Muscle layer of duodenum (tissue), 2 donors: ENCODE measurements at regions not wholly inside any gene's neighbourhood (a gene's known extent, or its start where the extent isn't known, plus 50 kb on each side); places are given as distances from the start of the nearest gene placed in this dataset.

Experiments
- H3K27ac ChIP-seq: one replicate; pipeline ENCODE4 v1.7.0; 2013; ENCODE audit warnings: mild to moderate bottlenecking, low read length
- H3K27me3 ChIP-seq: one replicate; pipeline ENCODE4 v1.7.0; 2013; ENCODE audit warnings: low read depth, mild to moderate bottlenecking, control low read depth, low read length
- H3K36me3 ChIP-seq, 2 donors: one replicate each; pipeline ENCODE4 v1.7.0; 2013; ENCODE audit warnings: low read length in 2 of 2, control low read depth in 1 of 2, mild to moderate bottlenecking in 1 of 2; ENCODE audit not compliant: insufficient read depth in 2 of 2, control insufficient read depth in 1 of 2
- H3K4me1 ChIP-seq, 2 donors: one replicate each; pipeline ENCODE4 v1.7.0; 2013; ENCODE audit warnings: low read length in 2 of 2, mild to moderate bottlenecking in 2 of 2, control low read depth in 1 of 2, moderate library complexity in 1 of 2; ENCODE audit not compliant: insufficient read depth in 2 of 2, control insufficient read depth in 1 of 2
- H3K4me3 ChIP-seq, 2 donors: one replicate each; pipeline ENCODE4 v1.7.0; 2013; ENCODE audit warnings: low read length in 2 of 2, low read depth in 1 of 2, mild to moderate bottlenecking in 1 of 2
- H3K9me3 ChIP-seq, 2 donors: one replicate each; pipeline ENCODE4 v1.7.0; 2013; ENCODE audit warnings: low read length in 2 of 2, control low read depth in 1 of 2, mild to moderate bottlenecking in 1 of 2; ENCODE audit not compliant: control insufficient read depth in 1 of 2
- donor health status: healthy.

DNA sequence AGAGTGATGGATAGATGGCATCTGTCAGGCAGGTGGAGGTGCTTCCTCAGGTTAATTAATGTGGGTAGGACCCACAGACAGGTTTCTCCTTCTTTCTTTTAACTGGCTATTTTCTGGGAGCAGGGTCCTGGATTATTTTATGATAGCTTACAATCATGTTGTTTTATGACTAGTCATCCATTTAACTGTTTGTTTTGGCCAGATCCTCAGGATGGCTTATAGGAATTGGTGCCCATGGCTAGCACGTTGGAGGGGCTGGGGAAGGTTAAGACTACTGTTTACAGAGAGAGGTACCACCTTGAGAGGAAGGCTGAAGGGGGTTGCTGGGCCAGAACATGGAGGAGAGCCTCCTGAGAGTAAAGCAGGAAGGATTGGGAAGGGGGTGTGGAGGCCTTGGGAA is 78.0 kb upstream of the MGAT5 start:
- Histone ChIP-seq H3K4me3 (no peak overlapping the region), H3K9me3 (no peaks in the 10 kb centered on the region), H3K27ac (no peak overlapping the region), H3K4me1 (peaks cover 5 to 16% of the 10 kb centered on the region in 2 donors), H3K36me3 (no peaks in the 10 kb centered on the region), H3K27me3 (no peaks in the 10 kb centered on the region)

DNA sequence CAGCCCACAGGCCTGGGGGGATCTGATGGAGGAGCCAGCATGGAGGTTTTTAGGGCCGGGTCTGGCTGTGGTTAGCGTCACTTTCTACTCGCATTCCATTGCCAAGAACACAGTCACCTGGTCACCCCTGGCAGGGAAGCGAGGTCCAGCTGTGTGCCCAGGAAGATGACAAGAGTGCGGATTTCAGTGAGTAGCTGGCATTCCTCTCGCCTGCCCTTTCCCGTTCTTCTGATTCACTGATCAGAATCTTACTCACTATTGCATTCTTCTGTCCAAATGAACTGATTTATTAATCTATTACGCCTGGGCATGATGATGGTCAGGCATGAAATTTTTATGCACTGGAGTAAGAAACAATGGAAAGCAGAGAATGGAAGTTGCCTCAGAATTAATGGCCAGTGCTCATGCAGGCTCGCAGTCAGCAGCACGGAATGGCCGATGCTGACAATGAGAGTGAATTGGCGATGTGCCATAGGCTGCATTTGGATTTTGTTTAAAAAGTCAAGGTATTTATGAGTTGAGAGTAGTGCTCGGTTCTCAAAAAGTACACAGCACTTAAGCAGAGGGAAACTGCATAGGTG is 76.4 kb upstream of the MGAT5 start:
- H3K36me3 ChIP-seq = no peaks in the 10 kb centered on the region
- peaks cover 5 to 16% of the 10 kb centered on the region in 2 donors for H3K4me1 ChIP-seq
- no peak overlapping the region for H3K4me3 ChIP-seq
- no peak overlapping the region for H3K27ac ChIP-seq
- H3K27me3 ChIP-seq = no peaks in the 10 kb centered on the region
- H3K9me3 ChIP-seq = no peaks in the 10 kb centered on the region

GRCh38 chr2:134178138-134178877 is 75.6 kb upstream of the MGAT5 start:
- H3K27me3 ChIP-seq = no peaks in the 10 kb centered on the region
- H3K27ac ChIP-seq = no peak overlapping the region
- H3K4me1 ChIP-seq = peaks cover 5 to 16% of the 10 kb centered on the region in 2 donors
- H3K36me3 ChIP-seq = no peaks in the 10 kb centered on the region
- no peak overlapping the region for H3K4me3 ChIP-seq
- no peaks in the 10 kb centered on the region for H3K9me3 ChIP-seq

- H3K4me1 ChIP-seq = peaks cover 0 to 10% of the 10 kb centered on the region in 2 donors
- no peak overlapping the region for H3K4me3 ChIP-seq
- H3K27ac ChIP-seq = no peak overlapping the region
- no peaks in the 10 kb centered on the region for H3K9me3 ChIP-seq
- H3K27me3 ChIP-seq = no peaks in the 10 kb centered on the region
- no peaks in the 10 kb centered on the region for H3K36me3 ChIP-seq
Observed at GRCh38 chr2:134181219-134181618, 72.7 kb upstream of the MGAT5 start.

GRCh38 chr2:134183679-134184078 is 70.2 kb upstream of the MGAT5 start:
- H3K27me3 ChIP-seq = no peaks in the 10 kb centered on the region
- no peaks in the 10 kb centered on the region for H3K36me3 ChIP-seq
- H3K4me3 ChIP-seq = no peak overlapping the region
- H3K4me1 ChIP-seq = no peaks in the 10 kb centered on the region
- no peak overlapping the region for H3K27ac ChIP-seq
- H3K9me3 ChIP-seq = no peaks in the 10 kb centered on the region

DNA sequence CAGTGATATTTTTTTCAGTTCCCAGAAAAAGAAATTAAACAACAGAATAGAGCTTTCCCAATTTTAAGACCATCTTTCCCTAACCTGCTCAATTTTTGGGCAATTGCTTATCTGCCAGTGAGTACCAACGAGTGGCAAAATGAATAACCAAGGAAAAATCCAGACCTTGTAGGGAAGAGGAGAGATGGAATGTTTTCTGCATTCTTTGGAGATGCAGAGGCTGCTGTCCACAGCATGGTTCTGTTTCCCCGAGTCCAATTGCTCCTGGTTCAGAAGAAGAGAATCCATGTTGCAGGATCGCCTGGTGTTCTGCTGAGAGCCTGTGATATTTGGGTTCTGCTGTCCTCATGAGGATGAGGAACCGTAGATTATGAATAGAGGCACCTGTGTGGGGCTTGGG is 68.2 kb upstream of the MGAT5 start:
- Histone ChIP-seq H3K36me3 (no peaks in the 10 kb centered on the region), H3K4me1 (no peaks in the 10 kb centered on the region), H3K27ac (no peak overlapping the region), H3K4me3 (no peak overlapping the region), H3K27me3 (no peaks in the 10 kb centered on the region), H3K9me3 (no peaks in the 10 kb centered on the region)

GRCh38 chr2:134189009-134189720 is 64.7 kb upstream of the MGAT5 start:
- Histone ChIP-seq H3K27me3 (no peaks in the 10 kb centered on the region), H3K9me3 (no peaks in the 10 kb centered on the region), H3K4me3 (no peak overlapping the region), H3K4me1 (no peaks in the 10 kb centered on the region), H3K27ac (peak overlapping the region; percentile 53), H3K36me3 (no peaks in the 10 kb centered on the region)

DNA sequence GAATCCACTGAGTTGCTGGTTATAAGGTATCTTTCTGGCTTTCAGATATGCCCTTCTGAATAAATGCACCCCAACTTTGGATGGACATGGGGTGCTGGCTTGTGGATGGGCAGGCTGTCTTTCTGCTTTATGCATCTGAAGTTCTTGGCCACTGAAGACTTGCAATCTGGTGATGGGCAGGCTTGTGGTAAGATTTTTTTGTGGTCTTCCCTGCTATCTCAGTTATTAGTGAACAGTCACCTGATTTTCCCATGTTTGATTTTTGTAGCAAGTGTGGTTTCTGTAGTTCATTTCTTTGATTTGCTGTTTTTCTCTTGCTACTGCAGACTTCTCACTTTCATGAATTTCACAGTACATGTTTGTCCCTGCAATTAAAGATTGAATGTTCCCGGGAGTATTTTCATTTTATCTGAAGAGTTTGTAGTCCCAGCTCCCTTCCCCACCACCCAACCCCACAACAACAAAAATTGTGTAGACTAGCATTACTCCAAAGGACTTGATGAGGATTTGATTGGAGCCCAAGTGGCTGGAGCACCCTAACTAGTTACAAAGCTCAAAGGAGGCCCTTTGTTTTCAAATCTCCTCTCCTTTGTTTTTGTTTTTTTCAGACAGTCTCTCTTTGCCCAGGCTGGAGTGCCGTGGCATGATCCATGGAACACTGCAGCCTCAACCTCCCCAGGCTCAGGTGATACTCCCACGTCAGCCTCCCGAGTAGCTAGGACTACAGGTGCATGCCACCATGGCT is 63.6 kb upstream of the MGAT5 start:
- Histone ChIP-seq H3K4me3 (no peak overlapping the region), H3K27ac (no peak overlapping the region), H3K4me1 (no peaks in the 10 kb centered on the region), H3K9me3 (no peaks in the 10 kb centered on the region), H3K27me3 (no peaks in the 10 kb centered on the region), H3K36me3 (no peaks in the 10 kb centered on the region)

DNA sequence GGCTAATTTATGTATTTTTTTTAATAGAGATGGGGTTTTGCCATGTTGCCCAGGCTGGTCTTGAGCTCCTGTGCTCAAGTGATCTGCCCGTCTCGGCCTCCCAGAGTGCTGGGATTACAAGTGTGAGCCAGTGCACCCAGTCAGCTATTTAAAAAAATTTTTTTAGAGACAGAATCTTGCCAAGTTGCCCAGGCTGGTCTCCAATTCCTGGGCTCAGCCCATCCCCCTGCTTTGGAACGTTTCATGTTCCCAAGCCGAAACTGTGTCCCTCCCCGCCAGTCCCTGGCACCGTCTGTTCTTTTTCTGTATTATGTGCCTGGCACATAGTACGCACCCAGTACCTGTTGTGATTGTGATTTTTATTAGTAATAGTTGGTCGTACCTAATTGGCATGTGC is 63.1 kb upstream of the MGAT5 start:
- no peaks in the 10 kb centered on the region for H3K9me3 ChIP-seq
- no peaks in the 10 kb centered on the region for H3K36me3 ChIP-seq
- H3K27ac ChIP-seq = no peak overlapping the region
- no peaks in the 10 kb centered on the region for H3K27me3 ChIP-seq
- H3K4me1 ChIP-seq = no peaks in the 10 kb centered on the region
- H3K4me3 ChIP-seq = no peak overlapping the region

GRCh38 chr2:134191835-134192234 is 62.0 kb upstream of the MGAT5 start:
- H3K27ac ChIP-seq = no peak overlapping the region
- no peaks in the 10 kb centered on the region for H3K9me3 ChIP-seq
- no peaks in the 10 kb centered on the region for H3K27me3 ChIP-seq
- H3K4me3 ChIP-seq = no peak overlapping the region
- H3K36me3 ChIP-seq = no peaks in the 10 kb centered on the region
- H3K4me1 ChIP-seq = no peaks in the 10 kb centered on the region

DNA sequence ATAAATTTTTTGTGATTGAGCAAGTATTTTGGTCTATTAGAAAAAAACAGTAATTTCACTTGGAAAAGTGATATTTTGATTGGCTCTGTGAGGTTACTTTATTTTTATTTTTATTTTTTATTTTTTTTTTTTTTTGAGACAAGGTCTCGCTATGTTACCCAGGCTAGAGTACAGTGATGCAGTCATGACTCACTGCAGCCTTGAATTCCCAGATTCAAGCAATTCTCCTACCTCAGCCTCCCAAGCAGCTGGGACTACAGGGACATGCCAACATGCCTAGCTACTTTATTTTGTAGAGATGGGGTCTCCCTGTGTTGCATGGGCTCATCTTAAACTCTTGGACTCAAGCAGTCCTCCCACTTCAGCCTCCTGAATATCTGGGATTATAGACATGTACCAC is 60.9 kb upstream of the MGAT5 start:
- Histone ChIP-seq H3K4me3 (no peak overlapping the region), H3K27ac (no peak overlapping the region), H3K9me3 (no peaks in the 10 kb centered on the region), H3K27me3 (no peaks in the 10 kb centered on the region), H3K36me3 (no peaks in the 10 kb centered on the region), H3K4me1 (no peaks in the 10 kb centered on the region)
